Coronary artery (tissue), 2 donors: ENCODE measurements at regions not wholly inside any gene's neighbourhood (a gene's known extent, or its start where the extent isn't known, plus 50 kb on each side); places are given as distances from the start of the nearest gene placed in this dataset.

Experiments
- DNase-seq: peaks from one replicate; pipeline ENCODE4 v3.0.0-alpha.2; 2017; ENCODE audit warnings: low spot score
- H3K27ac ChIP-seq, 2 donors: fragments of 200-600 bp; sonication (generic); one replicate each; pipeline ENCODE4 v1.5.1; 2016 to 2019
- H3K4me3 ChIP-seq: fragments of 200-600 bp; sonication (generic); 2 replicates; pipeline ENCODE4 v1.5.1; 2016; ENCODE audit warnings: mild to moderate bottlenecking, moderate library complexity
- TF ChIP-seq, protein P1 (sequence below): fragments of 200-600 bp; sonication (generic); IDR thresholded peaks from one replicate; pipeline ENCODE4 v1.5.1; 2019; ENCODE audit warnings: antibody characterized with exemption

DNA sequence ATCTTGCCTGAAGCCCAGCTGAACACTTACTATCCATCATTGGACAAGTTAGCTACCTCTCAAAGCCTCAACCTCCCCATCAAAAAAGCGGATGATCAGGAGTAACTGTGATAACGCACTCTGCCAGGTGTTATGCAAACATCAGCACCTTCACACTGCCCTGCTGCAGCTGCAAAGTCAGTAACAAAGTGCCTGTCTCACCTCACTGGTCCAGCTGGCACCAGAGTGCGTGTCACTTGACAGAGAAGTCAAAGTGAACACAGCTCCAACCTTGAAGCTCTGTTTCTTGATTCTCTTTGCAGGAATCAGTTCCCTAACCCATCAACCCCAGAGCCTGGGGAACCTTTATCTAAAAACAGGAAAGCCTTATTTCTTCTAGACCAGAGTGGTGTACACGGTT, 413.6 kb downstream of the CTTN start:
- TF ChIP-seq, protein P1, sequence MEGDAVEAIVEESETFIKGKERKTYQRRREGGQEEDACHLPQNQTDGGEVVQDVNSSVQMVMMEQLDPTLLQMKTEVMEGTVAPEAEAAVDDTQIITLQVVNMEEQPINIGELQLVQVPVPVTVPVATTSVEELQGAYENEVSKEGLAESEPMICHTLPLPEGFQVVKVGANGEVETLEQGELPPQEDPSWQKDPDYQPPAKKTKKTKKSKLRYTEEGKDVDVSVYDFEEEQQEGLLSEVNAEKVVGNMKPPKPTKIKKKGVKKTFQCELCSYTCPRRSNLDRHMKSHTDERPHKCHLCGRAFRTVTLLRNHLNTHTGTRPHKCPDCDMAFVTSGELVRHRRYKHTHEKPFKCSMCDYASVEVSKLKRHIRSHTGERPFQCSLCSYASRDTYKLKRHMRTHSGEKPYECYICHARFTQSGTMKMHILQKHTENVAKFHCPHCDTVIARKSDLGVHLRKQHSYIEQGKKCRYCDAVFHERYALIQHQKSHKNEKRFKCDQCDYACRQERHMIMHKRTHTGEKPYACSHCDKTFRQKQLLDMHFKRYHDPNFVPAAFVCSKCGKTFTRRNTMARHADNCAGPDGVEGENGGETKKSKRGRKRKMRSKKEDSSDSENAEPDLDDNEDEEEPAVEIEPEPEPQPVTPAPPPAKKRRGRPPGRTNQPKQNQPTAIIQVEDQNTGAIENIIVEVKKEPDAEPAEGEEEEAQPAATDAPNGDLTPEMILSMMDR = no peak
- Histone ChIP-seq H3K27ac (no peak overlapping the region), H3K4me3 (no peak overlapping the region)
- no peak for DNase-seq

DNA sequence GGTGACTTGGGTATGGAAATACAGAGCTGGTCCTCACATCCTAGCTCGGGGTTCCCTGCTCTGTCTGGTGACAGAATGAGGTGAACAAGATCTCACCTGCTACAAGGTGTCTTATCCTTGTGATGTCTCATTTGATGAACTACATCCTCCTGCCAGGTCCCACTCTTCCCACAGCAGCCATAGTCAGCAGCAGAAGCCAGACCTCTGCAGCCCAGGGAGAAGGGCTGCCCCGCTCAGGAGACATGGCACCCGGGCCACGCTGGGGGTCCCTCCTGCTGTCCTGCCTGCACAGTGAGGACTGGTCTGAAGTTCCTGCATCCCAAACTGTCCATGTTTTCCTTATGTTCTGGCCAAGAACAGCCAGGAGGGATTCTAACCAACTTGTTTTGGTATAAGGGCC, 414.1 kb downstream of the CTTN start:
- TF ChIP-seq, protein P1 = no peak
- H3K27ac ChIP-seq = no peak overlapping the region
- H3K4me3 ChIP-seq = no peak overlapping the region
- DNase-seq = no peak

DNA sequence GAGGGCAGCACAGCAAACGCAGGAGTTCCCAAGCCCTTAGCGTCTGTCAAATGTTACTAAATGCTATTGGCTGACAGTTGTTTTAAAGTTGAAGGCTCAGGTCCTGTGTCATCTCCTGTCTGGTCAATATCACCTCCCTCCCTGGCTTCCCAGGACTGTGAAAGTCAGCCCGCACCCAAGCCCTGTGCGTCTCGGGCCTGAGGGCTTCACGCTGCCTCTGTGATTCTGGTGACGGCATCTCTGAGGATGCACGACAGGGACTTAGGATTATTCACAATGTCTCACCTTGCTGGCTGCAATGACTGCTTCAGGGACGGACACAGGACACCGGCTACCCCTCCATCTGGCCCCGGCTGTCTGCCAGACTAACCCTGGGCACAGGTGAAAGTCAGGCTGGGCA, 415.3 kb downstream of the CTTN start:
- DNase-seq = no peak
- TF ChIP-seq, protein P1 = no peak
- Histone ChIP-seq H3K27ac (no peak overlapping the region), H3K4me3 (no peak overlapping the region)

DNA sequence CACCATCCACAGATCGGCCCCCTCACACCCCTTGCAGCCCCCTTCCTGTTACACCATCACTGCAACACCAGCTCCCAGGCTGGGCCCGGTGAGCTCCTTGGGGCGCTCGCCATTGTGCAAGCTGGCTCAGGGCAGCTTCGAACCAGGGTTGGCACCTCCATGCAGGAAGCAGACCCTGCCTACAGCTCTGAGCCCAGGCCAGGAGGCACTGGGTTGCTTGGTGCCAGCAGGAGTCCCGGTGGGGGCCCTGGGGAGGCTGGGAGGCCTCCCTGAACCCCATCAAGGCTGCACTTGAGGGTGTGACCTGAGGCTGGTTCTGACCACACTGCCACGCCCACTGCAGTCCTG, 417.1 kb downstream of the CTTN start:
- Histone ChIP-seq H3K4me3 (no peak overlapping the region), H3K27ac (no peak overlapping the region)
- TF ChIP-seq, protein P1 = no peak
- no peak for DNase-seq

DNA sequence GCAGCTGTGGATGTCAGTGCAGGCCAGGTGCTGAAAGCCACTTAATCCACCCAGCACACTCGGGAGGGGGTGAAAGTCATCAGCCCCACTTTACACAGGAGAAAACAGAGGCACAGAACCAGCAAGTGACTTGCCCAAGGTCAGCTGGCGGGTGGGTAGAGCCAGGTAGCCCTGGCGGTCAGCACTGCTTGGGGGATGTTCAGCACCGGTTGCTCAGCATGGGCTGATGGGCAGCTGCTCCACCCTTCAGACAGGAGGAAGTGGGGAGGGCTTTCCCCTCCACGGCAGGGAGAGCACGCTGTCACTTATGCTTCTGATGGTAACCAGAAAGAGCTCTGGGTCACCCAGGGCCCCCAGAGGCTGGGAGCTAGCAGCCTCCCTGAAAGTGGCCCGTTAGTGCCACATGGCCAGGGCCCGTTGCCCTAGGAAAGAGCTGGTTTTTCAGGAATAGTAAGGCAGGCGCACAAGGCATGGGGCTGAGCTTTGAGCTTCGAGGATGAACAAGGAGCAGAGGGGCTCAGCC, 417.9 kb downstream of the CTTN start:
- Histone ChIP-seq H3K4me3 (no peak overlapping the region), H3K27ac (no peak overlapping the region)
- DNase-seq = no peak
- TF ChIP-seq, protein P1 = no peak

DNA sequence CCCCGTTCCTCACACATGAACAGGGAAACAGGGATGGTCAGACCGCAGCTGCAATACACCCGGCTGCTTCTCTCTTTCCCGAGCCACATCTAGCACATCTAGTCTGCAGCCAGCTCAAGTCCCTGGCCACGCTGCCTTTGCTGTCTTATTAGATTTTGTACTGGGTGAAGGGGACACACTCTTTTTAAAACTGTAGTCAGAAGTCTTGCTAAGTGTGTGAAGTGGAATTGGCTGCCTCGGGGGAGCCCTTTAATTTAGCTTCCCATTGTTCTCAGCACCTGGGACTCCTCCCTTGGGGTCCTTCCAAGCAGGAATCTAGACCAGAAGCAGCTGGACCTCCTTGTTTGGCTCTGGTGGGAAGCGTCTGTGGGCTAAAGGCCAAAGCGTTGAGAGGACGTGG, 420.0 kb downstream of the CTTN start:
- no peak overlapping the region for H3K4me3 ChIP-seq
- H3K27ac ChIP-seq = no peak overlapping the region
- TF ChIP-seq, protein P1 = no peak
- no peak for DNase-seq

DNA sequence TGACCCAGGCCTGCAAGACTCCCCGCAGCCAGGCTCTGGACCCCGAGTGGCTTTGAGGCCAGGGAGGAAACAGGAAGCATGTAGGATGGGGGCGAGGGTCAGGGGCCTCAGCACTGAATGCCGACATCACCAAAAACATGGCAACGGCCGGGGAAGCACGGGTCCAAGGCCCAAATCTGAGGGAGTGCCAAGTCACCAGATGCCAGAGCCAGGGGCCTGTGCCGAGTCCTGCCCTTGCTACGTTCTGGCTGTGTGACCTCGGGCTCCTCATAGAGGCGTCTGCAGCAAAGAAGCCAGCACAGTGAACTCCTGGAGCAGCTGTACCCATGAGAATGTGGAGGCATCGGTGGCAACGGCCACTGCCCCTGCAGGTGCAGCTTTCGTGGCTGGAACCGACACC, 420.7 kb downstream of the CTTN start:
- H3K4me3 ChIP-seq = no peak overlapping the region
- no peak overlapping the region for H3K27ac ChIP-seq
- TF ChIP-seq, protein P1 = no peak
- no peak for DNase-seq
